ENCODE measurements at regions not wholly inside any gene's neighbourhood (a gene's known extent, or its start where the extent isn't known, plus 50 kb on each side); places are given as distances from the start of the nearest gene placed in this dataset. TPM values are rescaled to one million over a fixed set of nuclear protein-coding genes. Genes with fewer than 3 reads are reported as not detected.
"Not testable (repeated sequence)": the region's sequence is repeated elsewhere in the genome, so short reads cannot be mapped to it uniquely, and the experiment has no call there.

- H3K9me3 ChIP-seq (replicated peaks), result no peaks in the 10 kb centered on the region
- peaks cover 11% of the 10 kb centered on the region for H3K27me3 ChIP-seq (ENCODE audit: low read depth)
- H3K36me3 ChIP-seq, result peaks cover 3% of the 10 kb centered on the region
- DNase-seq, result no peak
- peaks cover 12% of the 10 kb centered on the region for H3K4me1 ChIP-seq
- intact Hi-C loops (cut with micrococcal nuclease), result no loop called here
- H3K27ac ChIP-seq (replicated peaks), result peak overlapping the region; percentile 88
- H3K4me3 ChIP-seq, result peak overlapping the region; percentile 74
- TF ChIP-seq CTCF (IDR thresholded peaks at IDR 0.05; ENCODE audit: borderline replicate concordance), result no peak
Observed at GRCh38 chr5:1593903-1594356, 70.2 kb upstream of the LPCAT1 start.

- H3K9me3 ChIP-seq (replicated peaks); intact Hi-C loops (cut with micrococcal nuclease); H3K4me1 ChIP-seq; H3K27me3 ChIP-seq (ENCODE audit: low read depth); DNase-seq; H3K4me3 ChIP-seq; H3K27ac ChIP-seq (replicated peaks): not testable (repeated sequence)
- peaks cover 16% of the 10 kb centered on the region for H3K36me3 ChIP-seq
Observed at GRCh38 chr5:1588071-1588694, 64.4 kb upstream of the LPCAT1 start.

- peaks cover 19% of the 10 kb centered on the region for H3K36me3 ChIP-seq
- H3K27ac ChIP-seq (replicated peaks); H3K9me3 ChIP-seq (replicated peaks); H3K4me3 ChIP-seq; H3K4me1 ChIP-seq; H3K27me3 ChIP-seq (ENCODE audit: low read depth); intact Hi-C loops (cut with micrococcal nuclease); DNase-seq: not testable (repeated sequence)
Observed at GRCh38 chr5:1583081-1583875, 59.5 kb upstream of the LPCAT1 start.

GRCh38 chr5:1579389-1579788, 55.6 kb upstream of the LPCAT1 start:
- H3K36me3 ChIP-seq, result peaks cover 21% of the 10 kb centered on the region
- H3K27me3 ChIP-seq (ENCODE audit: low read depth); H3K9me3 ChIP-seq (replicated peaks); H3K27ac ChIP-seq (replicated peaks); H3K4me1 ChIP-seq; H3K4me3 ChIP-seq; intact Hi-C loops (cut with micrococcal nuclease); DNase-seq: not testable (repeated sequence)

- H3K27ac ChIP-seq (replicated peaks); intact Hi-C loops (cut with micrococcal nuclease); H3K4me1 ChIP-seq; H3K9me3 ChIP-seq (replicated peaks); DNase-seq; H3K27me3 ChIP-seq (ENCODE audit: low read depth); H3K4me3 ChIP-seq: not testable (repeated sequence)
- H3K36me3 ChIP-seq, result peaks cover 21% of the 10 kb centered on the region
Observed at GRCh38 chr5:1576851-1577250, 53.1 kb upstream of the LPCAT1 start.

GRCh38 chr5:1575991-1576714, 52.4 kb upstream of the LPCAT1 start:
- H3K27ac ChIP-seq (replicated peaks); DNase-seq; H3K4me1 ChIP-seq; H3K27me3 ChIP-seq (ENCODE audit: low read depth); intact Hi-C loops (cut with micrococcal nuclease); H3K9me3 ChIP-seq (replicated peaks); H3K4me3 ChIP-seq: not testable (repeated sequence)
- H3K36me3 ChIP-seq, result peaks cover 22% of the 10 kb centered on the region

- intact Hi-C loops (cut with micrococcal nuclease); H3K9me3 ChIP-seq (replicated peaks); DNase-seq; H3K27me3 ChIP-seq (ENCODE audit: low read depth); H3K27ac ChIP-seq (replicated peaks); H3K4me3 ChIP-seq; H3K4me1 ChIP-seq: not testable (repeated sequence)
- H3K36me3 ChIP-seq, result peaks cover 27% of the 10 kb centered on the region
Observed at GRCh38 chr5:1575491-1575890, 51.7 kb upstream of the LPCAT1 start.

- H3K36me3 ChIP-seq, result peaks cover 21% of the 10 kb centered on the region
- H3K9me3 ChIP-seq (replicated peaks); H3K4me3 ChIP-seq; H3K27ac ChIP-seq (replicated peaks); DNase-seq; H3K27me3 ChIP-seq (ENCODE audit: low read depth); H3K4me1 ChIP-seq; intact Hi-C loops (cut with micrococcal nuclease): not testable (repeated sequence)
Observed at GRCh38 chr5:1574023-1574318, 50.2 kb upstream of the LPCAT1 start.

GRCh38 chr5:1573217-1574022, 49.7 kb upstream of the LPCAT1 start:
- intact Hi-C loops (cut with micrococcal nuclease); H3K4me1 ChIP-seq; DNase-seq; H3K27me3 ChIP-seq (ENCODE audit: low read depth); H3K4me3 ChIP-seq; H3K9me3 ChIP-seq (replicated peaks); H3K27ac ChIP-seq (replicated peaks): not testable (repeated sequence)
- peaks cover 16% of the 10 kb centered on the region for H3K36me3 ChIP-seq

Small RNA genes lying in the stretch of these regions (microRNA-seq; reads per million reads assigned to microRNA genes)
- gene MIR4277, result not detected
